OCI-LY7 (cell line): ENCODE measurements at regions not wholly inside any gene's neighbourhood (a gene's known extent, or its start where the extent isn't known, plus 50 kb on each side); places are given as distances from the start of the nearest gene placed in this dataset.

Experiments
- BruUV-seq: library from RNA; stranded (reverse); fragments of 400-500 nt; replicated peaks from 2 replicates; lab custom pipeline; 2021; lab: Mats Ljungman, UMichigan
- CTCF ChIA-PET: fragments of 300-600 bp; sonication (Branson Sonifier 250); formaldehyde crosslinking; loops from one replicate; lab custom pipeline; 2022; ENCODE audit warnings: antibody characterized with exemption; ENCODE audit not compliant: unreplicated experiment; lab: Charles Lee
- POLR2A ChIA-PET: fragments of 300-600 bp; sonication (Branson Sonifier 250); formaldehyde crosslinking; loops from one replicate; lab custom pipeline; 2022; ENCODE audit warnings: antibody characterized with exemption; lab: Charles Lee
- DNase-seq: peaks from one replicate; pipeline ENCODE4 v3.0.0-alpha.2; 2015; ENCODE audit warnings: low spot score
- H2AFZ ChIP-seq: fragments of 200-600 bp; sonication (generic), shearing (Covaris generic); 2 replicates; pipeline ENCODE4 v1.6.1; 2014; ENCODE audit warnings: mild to moderate bottlenecking, antibody characterized with exemption, low read length, moderate library complexity
- H3K27ac ChIP-seq: fragments of 200-600 bp; sonication (generic); 2 replicates; pipeline ENCODE4 v1.5.1; 2014; ENCODE audit warnings: mixed run types, low read depth, mild to moderate bottlenecking, moderate library complexity, low read length, inconsistent platforms; ENCODE audit not compliant: poor library complexity, severe bottlenecking
- H3K36me3 ChIP-seq: fragments of 200-600 bp; sonication (generic); 2 replicates; pipeline ENCODE4 v1.6.1; 2014; ENCODE audit warnings: mild to moderate bottlenecking, antibody characterized with exemption, low read length, moderate library complexity, mixed read lengths; ENCODE audit not compliant: insufficient read depth
- H3K4me1 ChIP-seq: fragments of 200-600 bp; sonication (generic); 2 replicates; pipeline ENCODE4 v1.5.1; 2014; ENCODE audit warnings: mild to moderate bottlenecking, low read length; ENCODE audit not compliant: insufficient read depth, poor library complexity, severe bottlenecking
- H3K4me2 ChIP-seq: fragments of 200-600 bp; sonication (generic); 2 replicates; pipeline ENCODE4 v1.6.1; 2014; ENCODE audit warnings: mild to moderate bottlenecking, low read length
- H3K4me3 ChIP-seq: fragments of 200-600 bp; sonication (generic); 2 replicates; pipeline ENCODE4 v1.5.1; 2014; ENCODE audit warnings: mild to moderate bottlenecking, low read depth, low read length; ENCODE audit not compliant: poor library complexity, severe bottlenecking
- H3K79me2 ChIP-seq: fragments of 200-600 bp; sonication (generic); 2 replicates; pipeline ENCODE4 v1.6.1; 2016; ENCODE audit warnings: low read depth, mild to moderate bottlenecking, low read length, moderate library complexity, mixed read lengths; ENCODE audit not compliant: insufficient read depth
- H3K9me2 ChIP-seq: fragments of 200-600 bp; sonication (generic); 2 replicates; pipeline ENCODE4 v1.6.1; 2016; ENCODE audit warnings: mild to moderate bottlenecking, low read length, mixed read lengths; ENCODE audit not compliant: insufficient read depth
- H3K9me3 ChIP-seq: fragments of 200-600 bp; sonication (generic); 2 replicates; pipeline ENCODE4 v1.6.1; 2014; ENCODE audit warnings: mild to moderate bottlenecking, mixed run types, low read length, mixed read lengths
- H4K20me1 ChIP-seq: fragments of 200-600 bp; sonication (generic); 2 replicates; pipeline ENCODE4 v1.6.1; 2014; ENCODE audit warnings: mild to moderate bottlenecking, antibody characterized with exemption, low read length, moderate library complexity, mixed read lengths; ENCODE audit not compliant: insufficient read depth
- CTCF ChIP-seq: fragments of 200-600 bp; sonication (generic); conservative IDR thresholded peaks from 2 replicates; pipeline ENCODE4 v1.5.1; 2014; ENCODE audit warnings: mild to moderate bottlenecking, antibody characterized with exemption, low read length, moderate library complexity, mixed read lengths
- EZH2phosphoT487 ChIP-seq: fragments of 200-600 bp; sonication (generic); IDR thresholded peaks from 2 replicates; pipeline ENCODE4 v1.6.1; 2018; ENCODE audit warnings: low read depth, borderline replicate concordance, mild to moderate bottlenecking, mixed run types, antibody characterized with exemption, low read length, moderate library complexity, mixed read lengths
- intact Hi-C: fragments of 100-400 bp; cut with micrococcal nuclease; formaldehyde crosslinking; loops from one replicate; pipeline ENCODE4 v1.10.0; 2022; ENCODE audit not compliant: unreplicated experiment

- Histone ChIP-seq H2AFZ (peak overlapping the region; percentile 84), H3K4me3 (peak overlapping the region; percentile 55), H3K9me2 (no peaks in the 10 kb centered on the region), H3K36me3 (no peaks in the 10 kb centered on the region), H3K79me2 (no peaks in the 10 kb centered on the region), H3K9me3 (no peaks in the 10 kb centered on the region), H3K27ac (no peak overlapping the region), H3K4me1 (peaks cover 51% of the 10 kb centered on the region), H3K4me2 (peak overlapping the region; percentile 83), H4K20me1 (no peaks in the 10 kb centered on the region)
- no TSS peak for BruUV-seq
- CTCF ChIA-PET = interaction anchor here (0.6 to 1.4 kb wide), 4 partner anchors 9 to 489 kb away, joined by 3 to 8 read pairs (median 4); no protein-coding TSS in a partner anchor
- intact Hi-C loops = loop anchor here (5.0 to 10.0 kb wide), 5 partner anchors 226 to 341 kb away; no protein-coding TSS in a partner anchor
- POLR2A ChIA-PET = interaction anchor here (0.6 to 3.1 kb wide), 16 partner anchors 12 to 1393 kb away, joined by 3 to 15 read pairs (median 4); partner anchors contain the start of gene KLF12
- TF ChIP-seq EZH2phosphoT487 = no peak
- TF ChIP-seq CTCF = no peak
- peak; percentile 31 for DNase-seq
Observed at GRCh38 chr13:74288361-74288911, 154.2 kb upstream of the KLF12 start.

DNA sequence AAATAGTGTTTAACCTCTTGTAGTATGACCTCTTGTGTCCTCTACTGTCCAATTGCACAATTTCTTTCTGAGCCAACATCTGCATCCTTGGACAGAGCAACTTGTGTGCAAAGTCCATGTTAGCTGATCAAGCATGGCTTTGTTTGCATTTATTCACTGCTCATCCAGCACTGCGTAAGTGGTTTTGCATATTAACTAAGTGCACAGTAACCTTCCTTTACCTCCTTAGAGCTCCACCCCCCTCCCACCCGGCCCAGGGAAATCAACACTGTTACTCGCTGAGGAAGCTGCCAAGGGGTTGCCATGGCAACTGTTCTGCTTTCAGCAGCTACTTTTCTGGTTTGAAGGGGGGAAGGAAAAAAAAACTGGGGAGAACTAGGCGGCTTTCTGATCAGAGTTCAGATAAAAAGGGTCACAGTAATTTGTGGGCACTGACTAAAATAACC lies 153.5 kb upstream of the KLF12 start:
- no peaks in the 10 kb centered on the region for H3K9me2 ChIP-seq
- no TSS peak for BruUV-seq
- peak overlapping the region; percentile 55 for H3K4me3 ChIP-seq
- peak; percentile 88 for DNase-seq
- H3K27ac ChIP-seq = no peak overlapping the region
- TF ChIP-seq EZH2phosphoT487 (no peak), CTCF (no peak)
- no peaks in the 10 kb centered on the region for H3K79me2 ChIP-seq
- CTCF ChIA-PET = interaction anchor here (0.6 to 1.8 kb wide), 8 partner anchors 9 to 606 kb away, joined by 3 to 8 read pairs (median 4); no protein-coding TSS in a partner anchor
- no peaks in the 10 kb centered on the region for H3K36me3 ChIP-seq
- peak overlapping the region; percentile 84 for H2AFZ ChIP-seq
- peaks cover 51% of the 10 kb centered on the region for H3K4me1 ChIP-seq
- no peaks in the 10 kb centered on the region for H4K20me1 ChIP-seq
- H3K4me2 ChIP-seq = peak overlapping the region; percentile 83
- no peaks in the 10 kb centered on the region for H3K9me3 ChIP-seq
- intact Hi-C loops = loop anchor here (1.0 to 10.0 kb wide), 9 partner anchors 152 to 533 kb away; no protein-coding TSS in a partner anchor
- POLR2A ChIA-PET = interaction anchor here (0.6 to 3.1 kb wide), 12 partner anchors 13 to 1394 kb away, joined by 3 to 15 read pairs (median 4); partner anchors contain the start of gene KLF12
